GM19463 (cell line): ENCODE measurements at regions not wholly inside any gene's neighbourhood (a gene's known extent, or its start where the extent isn't known, plus 50 kb on each side); places are given as distances from the start of the nearest gene placed in this dataset.

ENCODE experiments used
- ATAC-seq: cut with Tn5 transposase; IDR thresholded peaks from one replicate; pipeline ENCODE4 v1.9.1; 2021; ENCODE audit warnings: mild to moderate bottlenecking, moderate library complexity; ENCODE audit not compliant: unreplicated experiment

DNA sequence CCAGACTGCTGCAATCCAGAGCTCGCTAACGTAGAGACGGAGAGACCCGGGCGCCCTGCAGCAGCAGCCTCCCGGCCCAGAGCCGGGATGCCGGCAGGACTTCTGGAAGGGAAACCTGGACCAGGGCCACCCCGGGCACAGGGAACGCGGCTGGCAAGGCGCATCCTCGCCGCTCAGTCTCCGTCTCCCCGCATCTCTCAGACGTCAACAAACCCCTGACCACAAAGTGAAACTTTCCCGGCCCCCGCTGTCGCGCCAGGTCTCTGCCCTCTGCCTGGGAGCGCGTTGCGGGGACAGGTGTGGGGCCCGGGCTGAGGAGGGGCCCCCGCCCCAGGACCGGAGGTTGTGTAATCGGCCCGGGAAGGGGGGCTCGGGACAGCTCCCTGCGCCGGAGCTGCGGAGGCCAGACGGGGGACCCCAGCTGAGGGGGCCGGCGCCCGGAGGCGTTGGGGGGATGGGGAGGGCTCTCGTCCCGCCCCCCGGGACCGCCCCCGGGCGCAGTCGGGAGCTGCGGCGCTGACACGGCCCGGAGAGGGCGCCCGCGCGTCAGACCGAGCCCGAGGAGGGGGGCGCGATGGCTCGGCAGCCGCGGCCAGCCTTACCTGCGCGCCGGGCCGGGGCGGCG, 116.6 kb upstream of the HIVEP3 start:
- ATAC-seq: peak; percentile 66

GRCh38 chr1:42034426-42034825, 115.7 kb upstream of the HIVEP3 start:
- ATAC-seq: no peak

DNA sequence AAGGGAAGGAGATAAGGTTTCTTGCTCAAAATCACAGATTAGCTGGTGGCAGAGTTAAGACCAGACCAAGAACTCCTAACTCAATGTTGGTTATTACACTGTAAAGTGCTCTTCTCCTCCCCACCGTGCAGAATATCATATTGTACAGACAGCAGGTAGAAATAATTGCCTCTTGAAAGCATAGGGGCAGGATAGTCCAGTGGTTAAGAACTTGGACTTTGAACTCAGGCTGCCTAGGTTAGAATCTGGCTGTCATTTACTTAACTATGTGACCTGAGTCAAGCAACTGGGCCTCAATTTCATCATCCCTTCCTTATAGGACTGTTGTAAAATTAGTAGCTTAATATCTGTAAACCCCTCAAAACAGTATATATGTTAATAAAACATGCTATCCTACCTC, 114.9 kb upstream of the HIVEP3 start:
- ATAC-seq: no peak

DNA sequence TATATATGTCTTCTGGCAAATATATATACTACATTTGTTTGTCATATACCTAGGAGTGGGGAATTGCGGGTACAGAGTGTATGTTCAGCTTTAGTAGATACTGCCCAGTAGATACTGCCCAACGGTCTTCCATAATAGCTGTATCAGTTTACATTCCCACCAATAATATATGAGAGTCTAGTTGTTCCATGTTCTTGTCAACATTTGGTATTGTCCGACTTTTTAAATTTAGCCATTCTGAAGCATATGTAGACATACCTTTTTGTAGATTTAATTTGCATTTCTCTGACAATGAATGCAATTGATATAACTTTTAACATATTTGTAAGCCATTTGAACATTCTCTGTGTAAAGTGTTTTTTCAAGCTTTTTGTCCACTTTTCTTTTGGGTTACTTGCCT, 99.0 kb upstream of the HIVEP3 start:
- no peak for ATAC-seq

DNA sequence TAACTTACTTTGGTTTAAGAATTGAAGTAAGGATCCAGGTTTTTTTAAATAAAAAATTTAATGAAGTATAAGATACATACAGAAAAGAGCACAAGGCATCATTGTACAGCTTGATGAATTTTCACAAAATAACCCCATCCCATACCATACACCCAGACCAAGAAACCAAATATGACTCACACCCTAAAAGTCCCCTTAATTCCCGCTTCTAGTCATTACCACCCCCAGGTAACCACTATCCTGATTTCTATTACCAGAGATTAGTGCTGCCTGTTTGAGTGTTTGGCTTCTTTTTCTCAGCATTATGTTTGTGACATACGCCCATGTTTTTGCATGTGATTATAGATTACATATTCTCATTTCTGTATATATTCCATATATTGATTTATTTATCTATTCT, 98.5 kb upstream of the HIVEP3 start:
- peak; percentile 84 for ATAC-seq

- ATAC-seq: no peak
These were observed 96.1 kb upstream of the HIVEP3 start for GRCh38 chr1:42014823-42015222.

- no peak for ATAC-seq
These were observed 95.3 kb upstream of the HIVEP3 start for GRCh38 chr1:42013881-42014470.

DNA sequence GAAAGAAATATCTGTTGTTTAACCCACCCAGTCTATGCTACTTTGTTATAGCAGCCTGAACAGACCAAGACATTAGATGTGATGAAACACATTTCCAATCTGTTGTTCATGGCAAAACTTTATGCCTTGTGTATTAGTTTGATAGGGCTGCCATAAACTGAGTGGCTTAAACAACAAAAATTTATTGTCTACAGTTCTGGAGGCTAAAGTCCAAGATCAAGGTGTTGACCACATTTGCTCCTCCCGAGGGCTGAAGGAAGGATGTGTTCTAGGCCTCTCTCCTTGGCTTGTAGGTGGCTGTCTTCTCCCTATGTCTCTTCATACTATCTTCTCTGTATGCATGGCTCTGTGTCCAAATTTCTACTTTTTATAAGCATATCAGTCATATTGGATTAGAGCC, 94.1 kb upstream of the HIVEP3 start:
- no peak for ATAC-seq

DNA sequence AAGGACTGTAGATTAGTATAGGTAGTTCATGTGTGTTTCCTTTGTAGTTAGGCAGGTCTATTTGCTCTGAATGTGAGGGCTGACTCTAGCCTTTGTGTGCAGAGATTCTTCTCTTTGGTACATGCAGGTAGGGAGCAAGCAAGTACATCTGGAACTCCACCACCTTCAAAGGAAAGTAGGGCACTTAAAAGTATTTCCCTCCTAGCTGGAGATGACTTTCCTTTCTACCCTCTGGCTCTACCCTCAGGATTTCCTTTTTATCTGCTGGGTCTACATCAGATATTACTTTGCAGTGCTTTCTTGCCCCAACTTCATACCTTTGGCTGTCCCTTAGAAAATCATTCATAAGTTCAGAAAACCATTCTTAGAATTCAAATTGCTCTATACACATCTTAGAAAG, 91.7 kb upstream of the HIVEP3 start:
- no peak for ATAC-seq

DNA sequence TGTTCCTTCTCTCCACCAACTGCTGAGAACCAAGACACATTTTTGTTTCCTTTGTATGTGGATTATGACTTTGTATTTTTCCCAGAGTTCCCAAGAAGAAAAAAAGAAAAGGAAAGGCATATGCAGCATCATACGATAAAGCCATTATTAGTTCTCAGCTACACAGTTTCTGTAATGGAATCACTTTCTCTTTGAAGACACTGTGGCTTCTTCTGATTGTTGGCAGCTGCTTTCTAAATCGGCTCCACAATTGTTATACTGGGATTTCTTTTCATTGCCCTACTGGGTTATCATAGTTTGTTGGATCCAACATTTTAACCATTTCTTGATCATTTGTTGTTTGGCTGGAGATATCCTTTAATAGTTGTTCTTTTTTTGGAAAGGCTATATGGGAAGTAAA, 89.5 kb upstream of the HIVEP3 start:
- ATAC-seq: no peak

DNA sequence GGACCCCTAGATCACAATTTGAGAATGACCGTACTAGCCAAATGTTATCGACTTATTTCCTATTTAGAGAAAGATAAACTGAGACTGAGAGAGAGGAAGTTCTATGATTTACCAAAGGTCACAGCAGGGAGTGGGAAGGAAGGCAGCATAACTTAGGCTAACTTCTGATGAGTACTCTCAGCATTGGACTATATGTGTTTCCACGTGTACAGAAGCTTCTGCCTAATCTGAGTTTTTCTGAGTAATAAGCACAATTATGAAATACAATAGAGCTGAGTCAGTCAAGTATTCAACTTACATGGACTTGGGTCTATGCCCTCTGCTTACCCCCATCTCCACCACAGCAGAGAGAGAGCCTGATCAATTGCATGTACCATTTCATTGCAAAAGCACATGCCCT, 88.1 kb upstream of the HIVEP3 start:
- no peak for ATAC-seq

DNA sequence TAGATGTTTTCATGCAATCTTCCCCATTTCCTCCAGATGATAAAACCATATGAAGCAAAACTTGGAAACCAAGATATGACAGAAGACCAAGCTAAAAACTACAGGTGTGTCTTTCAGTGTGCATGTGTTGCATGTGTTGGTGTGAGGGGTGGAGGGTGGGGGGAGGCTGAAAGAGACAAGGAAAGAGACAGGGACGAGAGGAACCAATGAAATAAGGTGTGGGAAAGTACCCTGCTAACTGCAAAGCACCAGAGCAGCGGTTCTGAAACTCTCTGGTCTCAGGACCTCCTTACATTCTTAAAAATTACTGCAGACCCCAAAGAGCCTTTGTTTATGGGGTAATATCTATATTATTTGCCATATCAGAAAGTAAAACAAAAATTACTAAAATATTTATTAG, 87.4 kb upstream of the HIVEP3 start:
- no peak for ATAC-seq

- no peak for ATAC-seq
These were observed 86.8 kb upstream of the HIVEP3 start for GRCh38 chr1:42005530-42005929.

DNA sequence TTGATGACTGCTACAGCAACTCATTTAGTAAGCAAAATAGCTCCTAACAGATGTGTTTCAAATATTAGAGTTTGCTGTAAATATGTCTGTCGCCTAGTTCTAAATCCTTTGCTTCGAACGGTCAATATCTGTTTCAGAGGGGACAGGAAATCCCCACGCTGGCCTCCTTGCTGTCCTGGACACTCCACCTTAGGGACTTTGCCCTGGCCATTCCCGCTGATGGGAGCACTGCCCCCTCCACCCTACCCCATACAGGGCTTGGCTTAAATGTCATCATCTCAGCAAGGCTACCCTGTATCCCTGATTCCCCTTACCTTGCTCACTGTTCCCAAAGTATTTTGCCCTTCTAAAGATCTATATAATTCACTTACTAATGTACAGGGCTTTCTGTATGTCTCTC, 86.1 kb upstream of the HIVEP3 start:
- no peak for ATAC-seq

DNA sequence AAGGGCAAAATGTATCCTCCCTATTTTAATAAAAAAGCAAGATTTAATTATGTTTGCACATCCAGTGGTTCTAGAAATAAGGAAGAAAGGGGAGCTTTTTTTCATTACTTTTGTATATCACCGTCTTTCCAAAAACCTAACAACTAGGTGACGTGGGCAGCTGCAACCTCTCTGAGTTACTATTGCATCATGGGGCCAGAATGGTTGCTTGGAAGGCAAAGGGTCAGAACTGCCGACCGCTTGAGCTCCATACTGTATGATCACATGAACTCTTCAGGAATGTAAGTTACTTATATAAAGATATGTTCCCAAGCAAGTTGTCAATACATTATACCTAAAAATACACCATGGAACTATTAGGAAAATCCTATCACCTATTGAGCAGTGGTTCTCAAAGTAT, 85.6 kb upstream of the HIVEP3 start:
- ATAC-seq: no peak

DNA sequence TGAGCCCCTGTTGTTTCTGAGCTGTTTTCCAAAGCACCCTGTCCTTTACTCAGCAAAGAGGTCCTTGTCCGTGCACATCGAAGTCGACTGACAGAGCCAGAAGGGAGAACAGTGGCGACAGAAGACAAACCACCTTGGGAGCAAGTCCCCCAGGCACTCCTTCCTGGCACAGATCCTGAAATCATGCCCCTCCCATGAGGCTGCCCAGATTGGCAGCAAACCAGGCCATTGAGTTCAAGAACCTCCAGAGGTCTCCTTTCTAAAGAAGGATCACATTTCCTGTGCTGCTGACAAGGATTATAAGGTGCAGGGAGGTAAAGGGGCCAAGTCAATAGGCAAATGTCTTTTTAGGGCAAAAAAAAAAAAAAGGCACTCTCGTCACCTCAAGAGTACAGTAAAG, 84.7 kb upstream of the HIVEP3 start:
- ATAC-seq: no peak

GRCh38 chr1:42002220-42002619, 83.5 kb upstream of the HIVEP3 start:
- no peak for ATAC-seq

DNA sequence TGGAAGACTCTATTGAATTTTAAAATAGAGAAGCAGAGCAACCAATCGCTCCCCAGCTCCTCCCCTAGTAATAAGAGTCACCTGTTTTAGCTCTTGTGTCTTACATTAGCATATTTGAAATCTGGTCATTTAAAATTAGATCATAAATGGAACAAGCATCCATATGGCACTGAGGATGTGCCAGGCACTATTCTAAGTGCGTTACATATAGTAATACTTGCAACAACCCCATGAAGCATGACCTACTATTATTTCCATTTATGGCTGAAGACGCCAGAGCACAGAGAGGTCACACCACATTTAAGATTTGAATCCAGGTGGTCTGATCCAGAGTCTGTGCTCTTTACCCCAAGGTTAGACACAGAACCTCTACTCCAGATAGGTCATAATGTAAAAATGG, 82.0 kb upstream of the HIVEP3 start:
- ATAC-seq: no peak

DNA sequence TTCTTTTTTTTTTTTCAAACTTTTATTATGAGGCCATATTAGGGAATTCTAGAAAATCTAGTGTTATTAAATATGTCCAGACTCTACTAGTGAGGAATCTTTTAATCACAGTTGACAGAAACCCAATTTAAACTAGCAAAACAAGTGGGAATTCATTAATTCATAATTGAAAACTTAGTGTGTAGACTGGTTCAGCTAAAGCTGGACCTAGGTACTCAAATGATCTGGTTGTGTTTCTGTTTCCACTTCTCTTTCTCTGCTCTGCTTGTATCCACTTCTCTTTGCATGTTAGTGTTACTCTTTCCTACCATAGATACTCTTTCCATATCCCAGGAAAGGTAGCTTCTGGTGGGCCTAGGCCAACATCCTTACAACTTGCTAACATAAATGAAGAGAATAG, 81.2 kb upstream of the HIVEP3 start:
- ATAC-seq: no peak

- ATAC-seq: no peak
These were observed 79.5 kb upstream of the HIVEP3 start for GRCh38 chr1:41998250-41998649.

DNA sequence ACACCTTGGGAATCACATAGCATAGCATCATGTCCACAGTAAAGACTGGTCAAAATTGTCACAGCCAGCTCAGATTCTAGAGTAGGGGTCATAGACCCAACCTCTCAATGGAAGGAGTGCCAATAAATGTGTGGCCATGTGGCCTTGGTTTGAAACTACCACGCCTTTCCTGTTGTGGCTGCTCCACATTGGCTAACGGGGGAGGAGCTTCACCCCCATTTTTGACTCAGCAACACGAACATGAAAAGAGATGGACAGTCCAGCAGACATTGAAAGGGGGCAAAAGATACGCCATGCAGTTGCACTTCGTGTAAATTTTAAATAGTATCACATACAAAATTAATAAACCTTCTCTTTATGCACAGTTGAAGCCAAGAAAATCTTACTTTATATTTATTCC, 78.4 kb upstream of the HIVEP3 start:
- no peak for ATAC-seq

DNA sequence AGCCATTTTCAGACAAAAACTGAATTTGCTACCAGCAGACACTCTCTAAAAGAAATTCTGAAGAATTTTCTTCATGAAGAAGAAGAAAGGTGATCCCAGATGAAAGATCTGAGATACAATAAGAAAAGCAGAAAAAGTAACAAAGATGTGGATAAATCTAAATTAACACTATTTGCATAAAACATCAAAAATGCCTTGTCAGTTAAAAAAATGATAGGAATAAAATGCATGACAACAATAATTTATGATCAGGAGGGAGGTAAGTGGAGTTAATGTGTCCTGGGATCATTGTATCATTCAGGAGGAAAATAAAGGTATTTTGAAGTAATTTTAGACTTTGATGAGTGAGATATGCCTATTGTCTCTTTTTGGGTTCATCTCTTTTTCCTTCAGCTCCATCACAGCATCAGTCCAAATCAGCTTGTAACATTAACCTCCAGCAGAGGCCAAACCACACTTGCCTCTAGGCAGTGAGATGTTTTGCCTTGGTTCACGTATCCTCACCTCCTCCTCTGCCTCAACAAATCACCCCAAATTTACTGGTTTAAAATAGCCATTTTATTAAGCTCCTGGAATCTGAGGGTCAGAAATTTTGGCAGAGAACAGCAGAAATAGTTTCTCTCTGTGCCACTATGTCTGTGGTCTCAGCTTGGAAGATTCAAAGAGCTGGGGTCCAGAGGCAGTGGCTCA, 76.9 kb upstream of the HIVEP3 start:
- no peak for ATAC-seq
